HL-60 (cell line): ENCODE measurements at regions not wholly inside any gene's neighbourhood (a gene's known extent, or its start where the extent isn't known, plus 50 kb on each side); places are given as distances from the start of the nearest gene placed in this dataset.

Experiments used
- POLR2AphosphoS5 ChIP-seq: IDR thresholded peaks from 2 replicates; pipeline ENCODE4 v1.6.1; 2012; ENCODE audit warnings: low read depth
- SPI1 ChIP-seq: IDR thresholded peaks from 2 replicates; pipeline ENCODE4 v1.6.1; 2012; ENCODE audit warnings: low read depth, mild to moderate bottlenecking, borderline replicate concordance
- TF ChIP-seq, protein P1 (sequence below): IDR thresholded peaks from one replicate; pipeline ENCODE4 v1.5.1; 2011; ENCODE audit warnings: low read length, control low read depth, inconsistent platforms; ENCODE audit not compliant: insufficient read depth
- TF ChIP-seq, protein P2 (sequence below): IDR thresholded peaks from 2 replicates; pipeline ENCODE4 v1.6.1; 2012; ENCODE audit warnings: low read depth; ENCODE audit not compliant: insufficient replicate concordance

DNA sequence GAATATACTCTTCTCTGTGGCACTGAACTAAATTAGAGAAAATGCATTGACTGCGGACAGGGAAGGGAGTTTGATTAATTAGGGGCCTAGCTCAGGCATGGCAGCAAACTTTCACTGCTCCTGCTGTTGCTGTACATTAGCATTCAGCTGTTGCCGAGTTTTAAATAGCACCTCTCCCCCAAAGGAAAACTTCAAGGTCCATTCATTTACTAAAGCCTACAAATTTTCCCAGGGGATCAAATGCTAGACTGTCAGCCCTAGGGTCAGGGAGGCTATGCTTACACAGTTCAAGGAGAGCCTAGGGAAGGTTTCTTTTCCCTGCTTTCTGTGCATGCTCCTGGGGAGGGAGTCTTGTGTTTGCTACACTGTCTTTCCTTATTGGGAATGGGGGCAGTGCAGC, 60.0 kb upstream of the GZMB start:
- no peak for TF ChIP-seq SPI1
- TF ChIP-seq, protein P1, sequence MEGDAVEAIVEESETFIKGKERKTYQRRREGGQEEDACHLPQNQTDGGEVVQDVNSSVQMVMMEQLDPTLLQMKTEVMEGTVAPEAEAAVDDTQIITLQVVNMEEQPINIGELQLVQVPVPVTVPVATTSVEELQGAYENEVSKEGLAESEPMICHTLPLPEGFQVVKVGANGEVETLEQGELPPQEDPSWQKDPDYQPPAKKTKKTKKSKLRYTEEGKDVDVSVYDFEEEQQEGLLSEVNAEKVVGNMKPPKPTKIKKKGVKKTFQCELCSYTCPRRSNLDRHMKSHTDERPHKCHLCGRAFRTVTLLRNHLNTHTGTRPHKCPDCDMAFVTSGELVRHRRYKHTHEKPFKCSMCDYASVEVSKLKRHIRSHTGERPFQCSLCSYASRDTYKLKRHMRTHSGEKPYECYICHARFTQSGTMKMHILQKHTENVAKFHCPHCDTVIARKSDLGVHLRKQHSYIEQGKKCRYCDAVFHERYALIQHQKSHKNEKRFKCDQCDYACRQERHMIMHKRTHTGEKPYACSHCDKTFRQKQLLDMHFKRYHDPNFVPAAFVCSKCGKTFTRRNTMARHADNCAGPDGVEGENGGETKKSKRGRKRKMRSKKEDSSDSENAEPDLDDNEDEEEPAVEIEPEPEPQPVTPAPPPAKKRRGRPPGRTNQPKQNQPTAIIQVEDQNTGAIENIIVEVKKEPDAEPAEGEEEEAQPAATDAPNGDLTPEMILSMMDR: no peak
- TF ChIP-seq POLR2AphosphoS5: no peak
- TF ChIP-seq, protein P2, sequence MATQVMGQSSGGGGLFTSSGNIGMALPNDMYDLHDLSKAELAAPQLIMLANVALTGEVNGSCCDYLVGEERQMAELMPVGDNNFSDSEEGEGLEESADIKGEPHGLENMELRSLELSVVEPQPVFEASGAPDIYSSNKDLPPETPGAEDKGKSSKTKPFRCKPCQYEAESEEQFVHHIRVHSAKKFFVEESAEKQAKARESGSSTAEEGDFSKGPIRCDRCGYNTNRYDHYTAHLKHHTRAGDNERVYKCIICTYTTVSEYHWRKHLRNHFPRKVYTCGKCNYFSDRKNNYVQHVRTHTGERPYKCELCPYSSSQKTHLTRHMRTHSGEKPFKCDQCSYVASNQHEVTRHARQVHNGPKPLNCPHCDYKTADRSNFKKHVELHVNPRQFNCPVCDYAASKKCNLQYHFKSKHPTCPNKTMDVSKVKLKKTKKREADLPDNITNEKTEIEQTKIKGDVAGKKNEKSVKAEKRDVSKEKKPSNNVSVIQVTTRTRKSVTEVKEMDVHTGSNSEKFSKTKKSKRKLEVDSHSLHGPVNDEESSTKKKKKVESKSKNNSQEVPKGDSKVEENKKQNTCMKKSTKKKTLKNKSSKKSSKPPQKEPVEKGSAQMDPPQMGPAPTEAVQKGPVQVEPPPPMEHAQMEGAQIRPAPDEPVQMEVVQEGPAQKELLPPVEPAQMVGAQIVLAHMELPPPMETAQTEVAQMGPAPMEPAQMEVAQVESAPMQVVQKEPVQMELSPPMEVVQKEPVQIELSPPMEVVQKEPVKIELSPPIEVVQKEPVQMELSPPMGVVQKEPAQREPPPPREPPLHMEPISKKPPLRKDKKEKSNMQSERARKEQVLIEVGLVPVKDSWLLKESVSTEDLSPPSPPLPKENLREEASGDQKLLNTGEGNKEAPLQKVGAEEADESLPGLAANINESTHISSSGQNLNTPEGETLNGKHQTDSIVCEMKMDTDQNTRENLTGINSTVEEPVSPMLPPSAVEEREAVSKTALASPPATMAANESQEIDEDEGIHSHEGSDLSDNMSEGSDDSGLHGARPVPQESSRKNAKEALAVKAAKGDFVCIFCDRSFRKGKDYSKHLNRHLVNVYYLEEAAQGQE: no peak
